ENCODE measurements at regions not wholly inside any gene's neighbourhood (a gene's known extent, or its start where the extent isn't known, plus 50 kb on each side); places are given as distances from the start of the nearest gene placed in this dataset.

DNA sequence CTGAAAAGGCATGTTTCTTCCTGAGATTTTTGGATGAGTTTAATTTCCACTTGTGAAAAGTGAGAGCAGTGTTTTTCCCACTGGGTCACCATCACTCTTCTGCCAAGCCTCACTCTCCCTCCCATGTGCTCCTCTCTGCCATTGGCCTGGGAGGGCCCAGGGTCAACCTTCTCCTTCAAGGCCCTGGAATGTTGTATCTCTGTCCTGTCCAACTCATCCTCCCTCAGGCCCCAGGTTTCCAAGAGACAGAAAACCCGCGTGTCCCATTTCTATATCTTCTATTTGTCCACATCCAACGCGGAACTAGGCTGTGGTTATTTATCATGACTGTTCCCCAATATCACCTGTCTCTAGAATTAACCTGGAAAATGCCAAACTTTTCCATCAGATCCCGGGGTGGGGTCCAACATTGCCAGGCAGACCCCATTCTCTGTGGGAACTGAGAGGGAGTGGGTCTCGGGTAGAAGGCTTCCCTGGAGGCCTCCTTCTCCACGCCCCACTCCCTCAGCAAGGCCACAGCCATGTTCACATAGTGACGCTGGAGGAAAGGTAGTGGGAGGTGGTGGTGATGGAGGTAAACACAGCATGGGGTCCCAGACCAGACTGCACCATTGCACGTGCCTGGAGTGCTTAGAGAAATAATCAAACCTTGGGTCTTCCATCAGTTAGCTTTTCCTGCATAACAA lies 173.5 kb downstream of the SCP2D1 start (continued):
- TF ChIP-seq, protein P1, sequence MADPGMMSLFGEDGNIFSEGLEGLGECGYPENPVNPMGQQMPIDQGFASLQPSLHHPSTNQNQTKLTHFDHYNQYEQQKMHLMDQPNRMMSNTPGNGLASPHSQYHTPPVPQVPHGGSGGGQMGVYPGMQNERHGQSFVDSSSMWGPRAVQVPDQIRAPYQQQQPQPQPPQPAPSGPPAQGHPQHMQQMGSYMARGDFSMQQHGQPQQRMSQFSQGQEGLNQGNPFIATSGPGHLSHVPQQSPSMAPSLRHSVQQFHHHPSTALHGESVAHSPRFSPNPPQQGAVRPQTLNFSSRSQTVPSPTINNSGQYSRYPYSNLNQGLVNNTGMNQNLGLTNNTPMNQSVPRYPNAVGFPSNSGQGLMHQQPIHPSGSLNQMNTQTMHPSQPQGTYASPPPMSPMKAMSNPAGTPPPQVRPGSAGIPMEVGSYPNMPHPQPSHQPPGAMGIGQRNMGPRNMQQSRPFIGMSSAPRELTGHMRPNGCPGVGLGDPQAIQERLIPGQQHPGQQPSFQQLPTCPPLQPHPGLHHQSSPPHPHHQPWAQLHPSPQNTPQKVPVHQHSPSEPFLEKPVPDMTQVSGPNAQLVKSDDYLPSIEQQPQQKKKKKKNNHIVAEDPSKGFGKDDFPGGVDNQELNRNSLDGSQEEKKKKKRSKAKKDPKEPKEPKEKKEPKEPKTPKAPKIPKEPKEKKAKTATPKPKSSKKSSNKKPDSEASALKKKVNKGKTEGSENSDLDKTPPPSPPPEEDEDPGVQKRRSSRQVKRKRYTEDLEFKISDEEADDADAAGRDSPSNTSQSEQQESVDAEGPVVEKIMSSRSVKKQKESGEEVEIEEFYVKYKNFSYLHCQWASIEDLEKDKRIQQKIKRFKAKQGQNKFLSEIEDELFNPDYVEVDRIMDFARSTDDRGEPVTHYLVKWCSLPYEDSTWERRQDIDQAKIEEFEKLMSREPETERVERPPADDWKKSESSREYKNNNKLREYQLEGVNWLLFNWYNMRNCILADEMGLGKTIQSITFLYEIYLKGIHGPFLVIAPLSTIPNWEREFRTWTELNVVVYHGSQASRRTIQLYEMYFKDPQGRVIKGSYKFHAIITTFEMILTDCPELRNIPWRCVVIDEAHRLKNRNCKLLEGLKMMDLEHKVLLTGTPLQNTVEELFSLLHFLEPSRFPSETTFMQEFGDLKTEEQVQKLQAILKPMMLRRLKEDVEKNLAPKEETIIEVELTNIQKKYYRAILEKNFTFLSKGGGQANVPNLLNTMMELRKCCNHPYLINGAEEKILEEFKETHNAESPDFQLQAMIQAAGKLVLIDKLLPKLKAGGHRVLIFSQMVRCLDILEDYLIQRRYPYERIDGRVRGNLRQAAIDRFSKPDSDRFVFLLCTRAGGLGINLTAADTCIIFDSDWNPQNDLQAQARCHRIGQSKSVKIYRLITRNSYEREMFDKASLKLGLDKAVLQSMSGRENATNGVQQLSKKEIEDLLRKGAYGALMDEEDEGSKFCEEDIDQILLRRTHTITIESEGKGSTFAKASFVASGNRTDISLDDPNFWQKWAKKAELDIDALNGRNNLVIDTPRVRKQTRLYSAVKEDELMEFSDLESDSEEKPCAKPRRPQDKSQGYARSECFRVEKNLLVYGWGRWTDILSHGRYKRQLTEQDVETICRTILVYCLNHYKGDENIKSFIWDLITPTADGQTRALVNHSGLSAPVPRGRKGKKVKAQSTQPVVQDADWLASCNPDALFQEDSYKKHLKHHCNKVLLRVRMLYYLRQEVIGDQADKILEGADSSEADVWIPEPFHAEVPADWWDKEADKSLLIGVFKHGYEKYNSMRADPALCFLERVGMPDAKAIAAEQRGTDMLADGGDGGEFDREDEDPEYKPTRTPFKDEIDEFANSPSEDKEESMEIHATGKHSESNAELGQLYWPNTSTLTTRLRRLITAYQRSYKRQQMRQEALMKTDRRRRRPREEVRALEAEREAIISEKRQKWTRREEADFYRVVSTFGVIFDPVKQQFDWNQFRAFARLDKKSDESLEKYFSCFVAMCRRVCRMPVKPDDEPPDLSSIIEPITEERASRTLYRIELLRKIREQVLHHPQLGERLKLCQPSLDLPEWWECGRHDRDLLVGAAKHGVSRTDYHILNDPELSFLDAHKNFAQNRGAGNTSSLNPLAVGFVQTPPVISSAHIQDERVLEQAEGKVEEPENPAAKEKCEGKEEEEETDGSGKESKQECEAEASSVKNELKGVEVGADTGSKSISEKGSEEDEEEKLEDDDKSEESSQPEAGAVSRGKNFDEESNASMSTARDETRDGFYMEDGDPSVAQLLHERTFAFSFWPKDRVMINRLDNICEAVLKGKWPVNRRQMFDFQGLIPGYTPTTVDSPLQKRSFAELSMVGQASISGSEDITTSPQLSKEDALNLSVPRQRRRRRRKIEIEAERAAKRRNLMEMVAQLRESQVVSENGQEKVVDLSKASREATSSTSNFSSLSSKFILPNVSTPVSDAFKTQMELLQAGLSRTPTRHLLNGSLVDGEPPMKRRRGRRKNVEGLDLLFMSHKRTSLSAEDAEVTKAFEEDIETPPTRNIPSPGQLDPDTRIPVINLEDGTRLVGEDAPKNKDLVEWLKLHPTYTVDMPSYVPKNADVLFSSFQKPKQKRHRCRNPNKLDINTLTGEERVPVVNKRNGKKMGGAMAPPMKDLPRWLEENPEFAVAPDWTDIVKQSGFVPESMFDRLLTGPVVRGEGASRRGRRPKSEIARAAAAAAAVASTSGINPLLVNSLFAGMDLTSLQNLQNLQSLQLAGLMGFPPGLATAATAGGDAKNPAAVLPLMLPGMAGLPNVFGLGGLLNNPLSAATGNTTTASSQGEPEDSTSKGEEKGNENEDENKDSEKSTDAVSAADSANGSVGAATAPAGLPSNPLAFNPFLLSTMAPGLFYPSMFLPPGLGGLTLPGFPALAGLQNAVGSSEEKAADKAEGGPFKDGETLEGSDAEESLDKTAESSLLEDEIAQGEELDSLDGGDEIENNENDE (IDR thresholded peaks at IDR 0.05; ENCODE audit: insufficient replicate concordance, low read length), result no peak
- TF ChIP-seq, protein P2, sequence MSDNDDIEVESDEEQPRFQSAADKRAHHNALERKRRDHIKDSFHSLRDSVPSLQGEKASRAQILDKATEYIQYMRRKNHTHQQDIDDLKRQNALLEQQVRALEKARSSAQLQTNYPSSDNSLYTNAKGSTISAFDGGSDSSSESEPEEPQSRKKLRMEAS (IDR thresholded peaks at IDR 0.05), result no peak
- no peak for TF ChIP-seq SP4 (IDR thresholded peaks at IDR 0.05; ENCODE audit: low read length)
- TF ChIP-seq TAF1 (IDR thresholded peaks at IDR 0.05; ENCODE audit: low read depth, low read length), result no peak
- TF ChIP-seq BRCA1 (IDR thresholded peaks at IDR 0.05; ENCODE audit: low read depth, low read length), result no peak
- TF ChIP-seq TAF7 (optimal IDR thresholded peaks at IDR 0.05; ENCODE audit: borderline replicate concordance, low read depth, low read length), result no peak
- TF ChIP-seq SP1 (IDR thresholded peaks at IDR 0.05; ENCODE audit: low read depth, low read length), result no peak
- no peak for TF ChIP-seq CHD2 (IDR thresholded peaks at IDR 0.05; ENCODE audit: low read length)
- no peak for TF ChIP-seq KDM1A (IDR thresholded peaks at IDR 0.05; ENCODE audit: borderline replicate concordance, low read length)
- no peak for TF ChIP-seq CBX8 (IDR thresholded peaks at IDR 0.05; ENCODE audit: borderline replicate concordance, low read depth, low read length)

Data from H1 (cell line).